HuH-7.5 (cell line): ENCODE measurements at regions not wholly inside any gene's neighbourhood (a gene's known extent, or its start where the extent isn't known, plus 50 kb on each side); places are given as distances from the start of the nearest gene placed in this dataset.
"Not testable (repeated sequence)": the region's sequence is repeated elsewhere in the genome, so short reads cannot be mapped to it uniquely, and the experiment has no call there.

Source experiments
- DNase-seq: peaks from one replicate; pipeline ENCODE4 v3.0.0; 2011; ENCODE audit warnings: low spot score

DNA sequence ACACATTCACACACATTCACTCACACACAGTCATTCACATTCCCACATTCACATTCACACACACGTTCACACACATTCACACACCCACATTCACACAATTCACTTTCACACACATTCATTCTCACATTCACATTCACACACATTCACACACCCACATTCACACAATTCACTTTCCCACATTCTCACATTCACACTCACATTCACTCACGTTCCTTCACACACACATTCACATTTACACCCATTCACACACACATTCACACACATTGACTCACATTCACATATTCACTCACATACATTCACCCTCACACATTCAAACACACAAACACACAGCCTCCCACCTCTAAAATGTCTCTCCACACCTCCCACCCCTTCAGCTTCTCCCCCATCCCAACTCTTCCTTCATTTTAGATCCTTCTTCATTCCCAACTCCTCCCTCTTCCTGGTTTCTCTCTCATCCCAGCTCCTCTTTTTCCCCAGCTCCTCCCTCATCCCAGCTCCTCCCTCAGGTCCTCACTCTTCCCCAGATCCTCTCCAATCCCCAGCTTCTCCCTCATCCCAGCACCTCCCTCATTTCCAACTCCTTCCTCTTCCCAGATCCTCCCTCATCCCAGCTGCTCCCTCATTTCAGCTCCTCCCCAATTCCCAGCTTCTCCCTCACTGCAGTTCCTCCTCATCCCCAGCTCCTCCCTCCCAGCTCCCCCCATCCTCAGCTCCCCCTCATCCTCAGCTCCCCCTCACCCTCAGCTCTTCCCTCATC is 111.0 kb downstream of the FAM53A start:
- no peak for DNase-seq

DNA sequence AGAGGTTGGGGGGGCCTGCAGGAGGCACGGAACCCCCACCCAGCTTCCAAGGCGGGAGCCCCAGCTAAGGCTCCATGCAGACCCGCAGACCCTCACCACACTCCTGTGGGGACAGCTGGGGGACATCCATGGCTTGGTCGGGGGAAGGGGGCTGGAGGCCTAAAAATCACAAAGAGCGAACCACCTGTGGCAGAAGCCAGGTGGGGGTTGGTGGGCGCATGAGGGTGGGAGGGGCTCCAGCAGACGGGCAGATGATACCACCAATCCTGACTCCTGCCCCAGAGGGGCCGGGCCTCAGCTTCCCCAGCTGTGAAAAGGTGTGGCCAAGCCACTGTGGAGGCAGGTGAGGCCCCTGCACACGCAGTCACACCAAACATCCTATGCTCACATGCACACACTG is 111.6 kb downstream of the FAM53A start:
- DNase-seq, result no peak

DNA sequence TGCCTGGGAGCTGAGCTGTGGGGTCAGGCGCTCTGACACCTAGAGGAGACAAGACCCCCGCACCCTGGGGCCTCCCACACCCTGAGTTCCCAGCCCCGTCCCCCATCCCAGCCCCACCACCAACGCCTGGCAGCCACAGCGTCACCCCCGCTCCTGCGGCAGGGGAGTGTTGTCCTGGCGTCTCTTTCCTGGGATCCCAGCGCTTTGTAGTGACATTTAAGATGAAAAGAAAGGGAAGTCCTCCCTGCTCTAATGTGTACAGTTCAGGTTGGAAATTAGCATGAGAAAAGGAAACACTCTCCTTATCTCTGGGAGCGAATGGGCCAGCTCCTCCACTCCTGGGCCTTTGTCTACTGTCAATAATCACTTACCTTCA is 112.1 kb downstream of the FAM53A start:
- no peak for DNase-seq

GRCh38 chr4:1571165-1572009 is 112.7 kb downstream of the FAM53A start:
- DNase-seq, result no peak

DNA sequence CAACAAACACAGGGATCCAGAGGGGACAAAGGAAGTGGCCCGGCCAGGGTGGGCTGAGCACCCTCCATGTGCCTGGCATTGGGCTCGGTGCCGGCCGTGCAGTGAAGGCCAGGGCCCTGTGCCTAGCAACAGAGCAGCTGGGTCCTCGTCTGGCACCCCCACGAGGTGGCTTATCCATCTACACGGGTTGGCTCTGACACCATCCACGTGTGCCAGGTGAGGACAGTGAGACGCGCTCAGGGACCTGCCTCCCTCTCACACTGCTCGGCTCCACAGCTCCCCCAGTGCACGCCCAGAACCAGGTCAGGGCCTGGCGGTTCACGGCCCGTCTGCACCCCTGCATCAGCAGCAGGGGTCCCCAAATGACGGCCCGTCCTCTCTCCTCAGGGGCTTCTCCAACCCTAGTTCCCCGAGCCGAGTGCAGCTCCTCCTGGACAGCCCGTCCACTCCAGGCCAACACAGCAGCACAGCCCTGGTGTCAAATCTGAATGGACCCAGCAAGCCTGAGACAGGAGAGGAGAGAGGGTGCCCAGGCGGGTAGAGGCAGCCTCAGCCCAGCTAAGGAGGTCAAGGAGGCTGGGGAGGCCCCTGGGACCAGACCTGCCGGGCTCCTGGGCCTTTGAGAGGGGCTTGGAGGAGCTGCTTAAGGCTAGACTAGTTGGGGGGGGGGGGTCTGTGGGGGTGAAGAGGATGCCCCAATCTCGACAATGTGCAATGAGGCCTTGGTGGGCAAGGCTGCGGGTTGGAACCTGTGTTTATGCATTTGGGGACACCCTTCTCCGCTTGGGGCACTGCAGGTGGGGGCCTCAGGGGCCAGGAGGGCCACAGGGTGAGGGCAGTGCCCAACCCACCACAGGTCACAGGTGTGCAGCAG is 113.6 kb downstream of the FAM53A start:
- no peak for DNase-seq

GRCh38 chr4:1569461-1570151 is 114.5 kb downstream of the FAM53A start:
- no peak for DNase-seq

DNA sequence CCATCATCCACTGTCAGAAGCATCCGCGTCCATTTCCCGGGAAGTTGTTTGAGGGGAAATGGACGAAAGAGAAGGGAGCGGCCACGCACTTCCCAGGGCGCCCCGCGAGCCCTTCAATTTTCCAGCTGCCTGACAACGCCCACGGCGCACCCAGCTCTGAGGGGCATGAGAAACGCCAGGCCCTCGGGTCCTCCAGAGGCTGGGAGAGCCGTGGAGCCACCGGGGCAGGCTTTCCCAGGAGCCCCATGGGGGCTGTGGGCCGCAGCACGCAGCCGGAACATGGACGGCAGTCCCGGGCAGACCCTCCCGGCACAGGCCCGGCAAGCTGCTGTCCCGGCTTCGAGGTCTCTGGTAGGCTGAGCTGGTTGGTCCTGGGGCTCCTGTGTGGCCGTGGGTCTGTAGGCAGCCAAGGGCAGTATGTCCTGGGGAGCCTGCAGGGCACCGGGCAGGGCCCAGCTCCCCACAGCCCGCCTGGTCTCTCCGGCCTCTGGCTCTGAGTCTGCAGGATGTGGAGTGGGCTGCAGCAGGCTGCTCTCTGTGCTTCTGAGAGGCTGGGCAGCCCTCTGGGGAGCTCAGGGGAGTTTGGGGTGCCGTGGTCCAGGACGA is 115.2 kb downstream of the FAM53A start:
- no peak for DNase-seq

- no peak for DNase-seq
These were observed 116.1 kb downstream of the FAM53A start for GRCh38 chr4:1567808-1568581.

DNA sequence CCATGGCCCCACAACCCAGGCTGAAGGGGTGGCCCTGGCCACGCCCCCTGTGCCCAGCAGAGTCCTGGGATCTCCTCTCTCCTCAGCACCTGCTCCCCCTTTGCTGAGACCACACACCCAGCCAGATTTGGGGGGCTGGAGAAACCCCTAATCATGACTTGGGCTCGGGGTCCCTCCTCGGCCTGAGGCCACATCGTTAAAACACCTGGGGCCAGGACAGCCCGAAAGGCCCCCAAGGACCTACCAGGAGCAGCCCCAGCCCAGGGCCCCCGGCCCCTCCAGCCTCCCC is 116.7 kb downstream of the FAM53A start:
- DNase-seq, result no peak

DNA sequence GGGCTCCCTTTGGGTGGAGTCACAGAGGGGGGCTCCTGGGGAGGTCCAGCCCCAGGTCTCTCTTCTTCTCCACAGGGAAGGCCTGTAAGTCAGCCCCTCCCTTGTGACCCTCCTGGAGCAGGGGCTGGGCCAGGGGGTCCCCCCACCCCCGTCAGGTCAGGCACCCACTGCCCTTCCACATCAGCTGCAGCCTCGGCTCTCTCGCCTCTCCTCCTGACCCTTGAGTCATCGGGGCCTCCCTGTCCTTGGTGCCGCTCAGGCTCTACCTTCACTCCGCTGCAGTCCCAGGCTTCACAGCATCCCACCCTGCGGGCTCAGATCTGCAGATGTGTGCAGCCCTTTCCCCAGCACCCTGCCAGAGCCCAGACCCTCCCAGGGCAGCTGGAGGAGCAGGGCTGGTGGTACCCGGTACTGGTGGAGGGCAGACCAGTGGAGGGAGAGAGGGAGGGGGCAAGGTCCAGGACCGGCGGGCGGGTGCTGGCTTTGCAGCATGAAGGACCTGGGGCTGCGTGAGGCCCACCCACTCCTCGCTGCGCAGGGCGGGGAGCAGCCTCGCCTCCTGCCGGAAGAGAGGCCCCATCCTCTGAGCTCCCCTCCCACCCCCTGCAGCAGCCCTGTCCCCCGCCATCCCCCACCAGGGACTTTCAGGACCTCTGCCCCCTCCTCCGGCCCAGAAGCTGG is 117.1 kb downstream of the FAM53A start:
- no peak for DNase-seq

DNA sequence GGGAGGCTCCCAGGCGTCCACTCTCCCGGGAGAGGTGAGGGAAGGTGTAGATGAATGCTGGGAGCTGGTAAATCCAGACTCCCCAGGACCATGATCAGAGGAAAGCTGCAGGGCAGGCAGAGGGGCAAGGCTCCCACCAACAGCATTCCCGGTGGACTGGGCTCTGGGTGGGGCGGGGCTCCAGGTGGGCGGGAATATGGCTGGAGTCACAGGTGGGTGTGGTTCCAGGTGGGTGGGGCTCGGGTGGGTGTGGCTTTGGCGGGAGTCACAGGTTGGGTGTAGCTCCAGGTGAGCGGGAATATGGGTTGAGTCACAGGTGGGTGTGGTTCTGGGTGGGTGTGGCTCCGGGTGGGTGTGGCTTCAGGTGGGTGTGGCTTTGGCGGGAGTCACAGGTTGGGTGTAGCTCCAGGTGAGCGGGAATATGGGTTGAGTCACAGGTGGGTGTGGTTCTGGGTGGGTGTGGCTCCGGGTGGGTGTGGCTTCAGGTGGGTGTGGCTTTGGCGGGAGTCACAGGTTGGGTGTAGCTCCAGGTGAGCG is 117.7 kb downstream of the FAM53A start:
- DNase-seq, result not testable (repeated sequence)

GRCh38 chr4:1565598-1566295 is 118.4 kb downstream of the FAM53A start:
- DNase-seq, result no peak

DNA sequence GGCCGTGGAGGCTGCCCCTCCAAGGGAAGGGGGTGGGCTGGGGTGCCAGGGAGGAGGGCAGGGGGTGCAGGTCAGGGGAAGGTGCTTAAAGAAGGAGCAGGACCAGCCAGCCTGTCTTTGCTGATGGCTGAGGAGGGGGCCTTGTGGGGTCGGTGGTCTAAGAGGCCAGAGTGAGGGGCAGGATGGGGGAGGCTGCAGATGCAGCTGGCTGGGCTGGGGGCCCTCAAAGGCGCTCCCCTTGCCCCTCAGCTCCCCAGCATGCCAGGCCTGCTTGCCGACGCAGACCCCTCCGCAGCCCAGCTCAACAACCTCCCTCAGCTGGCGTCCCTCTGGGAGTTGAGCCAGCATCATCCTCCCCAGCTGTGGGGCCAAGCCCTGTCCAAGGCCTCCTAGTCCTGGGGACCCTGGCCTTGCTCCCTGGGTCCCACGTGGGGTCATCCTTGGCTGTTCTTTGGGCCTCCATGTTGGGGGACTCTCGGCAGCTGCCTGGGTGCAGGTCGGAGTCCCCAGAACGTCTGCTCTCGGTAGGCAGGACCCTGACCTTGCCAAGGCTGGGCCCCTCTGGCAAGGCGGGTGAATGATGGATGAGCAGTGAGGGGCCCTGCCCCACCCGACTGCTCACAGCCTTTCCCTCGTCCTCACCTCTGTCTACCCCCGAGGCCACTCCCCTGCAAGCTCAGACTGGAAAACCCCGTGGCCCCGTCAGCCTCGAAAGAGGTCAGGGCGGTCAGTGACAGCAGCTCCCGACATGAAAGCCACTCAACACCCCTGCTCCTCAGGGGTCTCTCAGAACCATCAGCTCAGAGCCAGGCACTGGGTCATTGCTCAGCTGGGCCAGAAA is 119.4 kb downstream of the FAM53A start:
- no peak for DNase-seq

DNA sequence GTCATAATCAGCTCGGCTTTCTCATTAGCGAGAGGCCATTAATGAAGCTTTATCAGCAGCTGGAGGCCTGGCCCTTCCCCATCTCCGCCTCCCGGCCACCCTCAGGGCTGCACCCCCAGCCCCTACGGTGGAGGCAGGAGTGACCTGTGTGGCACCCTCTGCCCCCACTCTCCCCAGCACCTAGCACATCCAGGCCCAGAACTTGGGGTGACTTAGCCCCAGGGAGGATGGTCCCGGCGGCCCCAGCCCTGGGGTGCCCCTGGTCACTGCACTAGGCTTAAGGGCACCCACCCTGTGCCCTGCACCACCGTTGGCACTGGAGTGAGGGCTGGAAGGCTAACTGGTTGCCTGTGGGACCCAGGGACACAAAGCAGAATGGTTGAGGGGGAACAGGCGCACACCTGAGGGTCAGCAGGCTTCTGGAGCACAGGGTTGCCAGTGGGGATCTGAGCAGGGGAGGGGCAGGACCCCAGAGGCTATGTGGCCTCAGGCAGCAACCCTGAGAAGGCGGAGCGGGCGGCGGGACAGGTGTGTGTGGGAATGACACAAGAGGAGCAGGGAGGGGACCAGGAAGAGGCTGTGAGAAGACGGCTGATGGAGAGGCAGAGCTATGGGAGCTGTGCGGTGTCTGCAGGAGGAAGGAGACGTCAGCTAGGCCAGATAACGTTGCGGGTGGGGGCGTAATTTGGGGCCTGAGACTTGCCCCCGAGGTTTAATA is 120.2 kb downstream of the FAM53A start:
- DNase-seq, result no peak

DNA sequence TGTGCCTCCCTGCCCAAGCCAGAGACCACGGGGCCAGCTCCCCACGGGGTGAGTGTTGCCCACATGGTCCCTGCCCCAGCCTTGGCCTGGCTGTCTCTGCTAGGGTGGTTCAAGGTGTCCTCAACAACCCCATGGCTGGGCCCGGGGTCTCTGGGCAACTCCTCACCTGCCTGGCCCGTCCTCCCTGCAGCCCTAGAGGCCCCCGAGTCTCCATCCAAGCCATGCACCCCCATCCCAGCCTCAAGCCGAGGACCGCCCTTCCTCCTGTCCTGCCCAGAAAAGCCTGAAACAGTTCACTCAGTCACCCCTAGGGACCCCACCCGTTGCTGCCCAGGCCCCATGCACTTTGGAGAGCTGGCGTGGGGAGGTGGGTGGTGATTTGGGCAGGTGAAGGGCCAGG is 120.9 kb downstream of the FAM53A start:
- no peak for DNase-seq

DNA sequence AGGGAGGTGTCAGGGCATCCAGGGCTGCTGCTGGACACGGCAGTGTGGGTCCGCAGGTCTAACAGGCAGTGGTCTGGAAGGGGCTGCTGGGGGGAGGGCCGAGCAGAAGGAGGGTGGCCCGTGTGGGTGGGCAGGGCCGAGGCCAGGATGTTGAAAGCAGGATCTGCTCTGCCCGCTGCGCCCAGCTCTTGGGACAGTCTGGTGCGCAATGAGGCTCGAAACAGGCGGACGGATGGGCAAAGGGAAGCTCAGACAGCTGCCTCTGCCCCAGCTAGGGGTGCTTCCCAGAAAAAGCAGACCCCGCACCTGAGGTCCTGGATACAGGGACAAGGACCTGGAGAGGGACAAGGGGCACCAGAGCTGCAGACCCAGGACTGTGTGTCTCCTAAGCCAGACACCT is 121.3 kb downstream of the FAM53A start:
- no peak for DNase-seq

- DNase-seq, result no peak
These were observed 121.7 kb downstream of the FAM53A start for GRCh38 chr4:1562371-1562770.
